ENCODE measurements at regions not wholly inside any gene's neighbourhood (a gene's known extent, or its start where the extent isn't known, plus 50 kb on each side); places are given as distances from the start of the nearest gene placed in this dataset.
"Not testable (repeated sequence)": the region's sequence is repeated elsewhere in the genome, so short reads cannot be mapped to it uniquely, and the experiment has no call there.

GRCh38 chr6:82487895-82488294 is 124.3 kb downstream of the TPBG start:
- no peak overlapping the region for H3K4me3 Mint-ChIP-seq (ENCODE audit: unreplicated experiment)
- no peak for DNase-seq
- peaks cover 21% of the 10 kb centered on the region for H3K36me3 Mint-ChIP-seq (ENCODE audit: unreplicated experiment)
- H3K9me3 Mint-ChIP-seq (ENCODE audit: unreplicated experiment): peaks cover 4% of the 10 kb centered on the region
- H3K27me3 Mint-ChIP-seq (ENCODE audit: unreplicated experiment): peaks cover 3% of the 10 kb centered on the region
- TF ChIP-seq, protein P1, sequence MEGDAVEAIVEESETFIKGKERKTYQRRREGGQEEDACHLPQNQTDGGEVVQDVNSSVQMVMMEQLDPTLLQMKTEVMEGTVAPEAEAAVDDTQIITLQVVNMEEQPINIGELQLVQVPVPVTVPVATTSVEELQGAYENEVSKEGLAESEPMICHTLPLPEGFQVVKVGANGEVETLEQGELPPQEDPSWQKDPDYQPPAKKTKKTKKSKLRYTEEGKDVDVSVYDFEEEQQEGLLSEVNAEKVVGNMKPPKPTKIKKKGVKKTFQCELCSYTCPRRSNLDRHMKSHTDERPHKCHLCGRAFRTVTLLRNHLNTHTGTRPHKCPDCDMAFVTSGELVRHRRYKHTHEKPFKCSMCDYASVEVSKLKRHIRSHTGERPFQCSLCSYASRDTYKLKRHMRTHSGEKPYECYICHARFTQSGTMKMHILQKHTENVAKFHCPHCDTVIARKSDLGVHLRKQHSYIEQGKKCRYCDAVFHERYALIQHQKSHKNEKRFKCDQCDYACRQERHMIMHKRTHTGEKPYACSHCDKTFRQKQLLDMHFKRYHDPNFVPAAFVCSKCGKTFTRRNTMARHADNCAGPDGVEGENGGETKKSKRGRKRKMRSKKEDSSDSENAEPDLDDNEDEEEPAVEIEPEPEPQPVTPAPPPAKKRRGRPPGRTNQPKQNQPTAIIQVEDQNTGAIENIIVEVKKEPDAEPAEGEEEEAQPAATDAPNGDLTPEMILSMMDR (IDR thresholded peaks at IDR 0.05; ENCODE audit: partially characterized antibody, unreplicated experiment): no peak
- no peaks in the 10 kb centered on the region for H3K4me1 Mint-ChIP-seq (ENCODE audit: low read depth, unreplicated experiment)
- no peak overlapping the region for H3K27ac Mint-ChIP-seq (ENCODE audit: unreplicated experiment)

GRCh38 chr6:82488403-82488802 is 124.8 kb downstream of the TPBG start:
- Mint-ChIP-seq H3K4me1 (ENCODE audit: low read depth, unreplicated experiment) (no peaks in the 10 kb centered on the region), H3K36me3 (ENCODE audit: unreplicated experiment) (peaks cover 15% of the 10 kb centered on the region), H3K9me3 (ENCODE audit: unreplicated experiment) (peaks cover 4% of the 10 kb centered on the region)

DNA sequence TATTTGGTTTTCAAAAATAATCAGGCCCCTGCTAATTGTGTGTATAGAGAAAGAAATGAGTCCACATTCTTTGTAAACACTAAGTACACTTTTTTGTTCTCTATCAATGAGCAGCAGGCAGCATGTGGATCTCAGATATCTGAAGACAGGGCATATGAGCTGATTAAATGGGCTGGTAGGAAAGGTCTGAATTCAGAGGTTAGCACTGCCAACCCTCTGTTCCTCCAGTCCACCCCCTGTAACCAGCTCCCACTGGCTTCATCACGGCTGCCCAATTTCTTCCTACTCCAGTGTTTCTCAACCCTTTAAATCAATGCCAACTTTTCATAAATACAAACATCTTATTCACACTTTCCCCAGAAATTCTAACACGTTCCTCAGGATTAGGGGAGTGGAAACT is 128.5 kb downstream of the TPBG start:
- Mint-ChIP-seq H3K4me3 (ENCODE audit: unreplicated experiment) (no peak overlapping the region), H3K27ac (ENCODE audit: unreplicated experiment) (no peak overlapping the region), H3K36me3 (ENCODE audit: unreplicated experiment) (peaks cover 4% of the 10 kb centered on the region), H3K4me1 (ENCODE audit: low read depth, unreplicated experiment) (no peaks in the 10 kb centered on the region), H3K27me3 (ENCODE audit: unreplicated experiment) (peaks cover 4% of the 10 kb centered on the region), H3K9me3 (ENCODE audit: unreplicated experiment) (peaks cover 2% of the 10 kb centered on the region)
- DNase-seq: no peak
- TF ChIP-seq, protein P1 (IDR thresholded peaks at IDR 0.05; ENCODE audit: partially characterized antibody, unreplicated experiment): no peak

More at GRCh38 chr6:82488403-82488802, 124.8 kb downstream of the TPBG start:
- no peak for DNase-seq
- Mint-ChIP-seq H3K27ac (ENCODE audit: unreplicated experiment) (no peak overlapping the region), H3K4me3 (ENCODE audit: unreplicated experiment) (no peak overlapping the region), H3K27me3 (ENCODE audit: unreplicated experiment) (peaks cover 4% of the 10 kb centered on the region)
- TF ChIP-seq, protein P1 (IDR thresholded peaks at IDR 0.05; ENCODE audit: partially characterized antibody, unreplicated experiment): no peak

- Mint-ChIP-seq H3K9me3 (ENCODE audit: unreplicated experiment) (no peaks in the 10 kb centered on the region), H3K4me1 (ENCODE audit: low read depth, unreplicated experiment) (no peaks in the 10 kb centered on the region), H3K36me3 (ENCODE audit: unreplicated experiment) (peaks cover 4% of the 10 kb centered on the region), H3K27ac (ENCODE audit: unreplicated experiment) (no peak overlapping the region), H3K27me3 (ENCODE audit: unreplicated experiment) (peaks cover 4% of the 10 kb centered on the region), H3K4me3 (ENCODE audit: unreplicated experiment) (no peak overlapping the region)
- no peak for DNase-seq
- TF ChIP-seq, protein P1 (IDR thresholded peaks at IDR 0.05; ENCODE audit: partially characterized antibody, unreplicated experiment): no peak
Measured at GRCh38 chr6:82493467-82493866, 129.8 kb downstream of the TPBG start.

DNA sequence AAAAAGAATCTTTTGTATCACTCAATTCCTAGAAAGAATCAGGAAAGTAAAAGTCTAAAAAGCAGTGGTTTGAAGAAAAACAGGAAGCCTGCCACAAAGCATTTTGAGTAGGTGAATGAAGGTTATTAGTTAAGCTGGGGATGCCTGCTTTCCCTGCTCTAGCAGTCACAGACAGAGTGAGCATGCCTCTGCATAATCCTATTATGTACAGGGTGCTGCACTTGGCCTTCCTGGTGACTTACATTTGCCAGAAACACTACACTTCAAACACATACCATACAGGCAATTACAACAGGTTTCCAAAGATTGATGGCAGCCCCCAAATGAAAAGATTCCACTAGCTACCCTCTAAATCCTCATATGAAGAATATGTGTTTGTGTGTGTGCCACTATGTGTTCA is 130.8 kb downstream of the TPBG start:
- TF ChIP-seq, protein P1 (IDR thresholded peaks at IDR 0.05; ENCODE audit: partially characterized antibody, unreplicated experiment): no peak
- Mint-ChIP-seq H3K4me1 (ENCODE audit: low read depth, unreplicated experiment) (no peaks in the 10 kb centered on the region), H3K36me3 (ENCODE audit: unreplicated experiment) (peaks cover 4% of the 10 kb centered on the region), H3K27me3 (ENCODE audit: unreplicated experiment) (peaks cover 4% of the 10 kb centered on the region), H3K9me3 (ENCODE audit: unreplicated experiment) (no peaks in the 10 kb centered on the region), H3K4me3 (ENCODE audit: unreplicated experiment) (no peak overlapping the region), H3K27ac (ENCODE audit: unreplicated experiment) (no peak overlapping the region)
- no peak for DNase-seq

- H3K36me3 Mint-ChIP-seq (ENCODE audit: unreplicated experiment); H3K27me3 Mint-ChIP-seq (ENCODE audit: unreplicated experiment); H3K9me3 Mint-ChIP-seq (ENCODE audit: unreplicated experiment); DNase-seq; H3K4me3 Mint-ChIP-seq (ENCODE audit: unreplicated experiment); H3K4me1 Mint-ChIP-seq (ENCODE audit: low read depth, unreplicated experiment); H3K27ac Mint-ChIP-seq (ENCODE audit: unreplicated experiment): not testable (repeated sequence)
Measured at GRCh38 chr6:82501901-82502300, 138.3 kb downstream of the TPBG start.
